ENCODE measurements at regions not wholly inside any gene's neighbourhood (a gene's known extent, or its start where the extent isn't known, plus 50 kb on each side); places are given as distances from the start of the nearest gene placed in this dataset.

DNA sequence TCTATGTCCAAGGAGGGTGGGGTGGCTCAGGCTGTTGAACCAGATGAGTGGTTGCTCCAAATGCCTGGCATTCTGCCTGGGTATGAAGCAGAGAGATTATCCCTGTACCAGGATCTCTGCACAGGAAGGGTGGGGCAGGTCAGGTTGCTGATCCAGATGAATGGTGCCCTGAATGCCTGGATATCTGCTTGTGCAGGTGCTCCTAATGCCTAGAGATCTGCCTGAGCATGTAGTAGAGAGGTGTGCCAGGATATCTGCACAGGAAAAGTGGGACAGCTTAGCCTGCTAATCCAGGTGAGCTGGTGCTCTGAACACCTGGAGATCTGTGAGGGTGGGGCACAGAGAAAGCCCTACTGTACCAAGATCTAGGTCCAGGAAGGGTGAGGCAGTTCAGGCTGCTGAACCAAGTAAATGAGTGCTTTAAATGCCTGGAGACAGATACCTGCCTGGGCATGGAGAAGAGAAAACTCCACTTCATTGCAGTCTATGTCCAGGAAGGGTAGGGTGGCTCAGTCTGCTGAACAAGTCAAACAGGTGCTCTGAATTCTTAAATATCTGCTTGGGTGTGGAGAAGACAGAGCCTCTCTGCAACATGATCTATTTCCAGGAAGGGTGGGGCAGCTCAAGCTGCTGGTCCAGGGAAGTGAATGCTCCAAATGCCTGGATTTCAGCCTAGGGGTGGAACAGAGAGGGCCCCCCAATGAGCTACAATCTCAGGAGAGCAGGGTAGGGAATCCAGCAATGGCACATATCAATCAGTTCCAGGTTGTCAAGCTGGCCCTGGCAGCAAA, 189.4 kb upstream of the DMRTA1 start:
- H3K27me3 ChIP-seq (replicated peaks; ENCODE audit: insufficient read depth) = no peaks in the 10 kb centered on the region
- H3K36me3 ChIP-seq = no peaks in the 10 kb centered on the region
- no peak for DNase-seq (ENCODE audit: low spot score)
- no peaks in the 10 kb centered on the region for H3K4me1 ChIP-seq (replicated peaks)
- TF ChIP-seq POLR2AphosphoS5 (IDR thresholded peaks at IDR 0.05) (no peak), POLR2A (IDR thresholded peaks at IDR 0.05) (no peak)
- TF ChIP-seq, protein P1, sequence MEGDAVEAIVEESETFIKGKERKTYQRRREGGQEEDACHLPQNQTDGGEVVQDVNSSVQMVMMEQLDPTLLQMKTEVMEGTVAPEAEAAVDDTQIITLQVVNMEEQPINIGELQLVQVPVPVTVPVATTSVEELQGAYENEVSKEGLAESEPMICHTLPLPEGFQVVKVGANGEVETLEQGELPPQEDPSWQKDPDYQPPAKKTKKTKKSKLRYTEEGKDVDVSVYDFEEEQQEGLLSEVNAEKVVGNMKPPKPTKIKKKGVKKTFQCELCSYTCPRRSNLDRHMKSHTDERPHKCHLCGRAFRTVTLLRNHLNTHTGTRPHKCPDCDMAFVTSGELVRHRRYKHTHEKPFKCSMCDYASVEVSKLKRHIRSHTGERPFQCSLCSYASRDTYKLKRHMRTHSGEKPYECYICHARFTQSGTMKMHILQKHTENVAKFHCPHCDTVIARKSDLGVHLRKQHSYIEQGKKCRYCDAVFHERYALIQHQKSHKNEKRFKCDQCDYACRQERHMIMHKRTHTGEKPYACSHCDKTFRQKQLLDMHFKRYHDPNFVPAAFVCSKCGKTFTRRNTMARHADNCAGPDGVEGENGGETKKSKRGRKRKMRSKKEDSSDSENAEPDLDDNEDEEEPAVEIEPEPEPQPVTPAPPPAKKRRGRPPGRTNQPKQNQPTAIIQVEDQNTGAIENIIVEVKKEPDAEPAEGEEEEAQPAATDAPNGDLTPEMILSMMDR (IDR thresholded peaks at IDR 0.05) = no peak
- H3K4me3 ChIP-seq = no peak overlapping the region
- intact Hi-C loops (cut with DNase I) = no loop called here
- no peak overlapping the region for H3K27ac ChIP-seq
- no peaks in the 10 kb centered on the region for H3K9me3 ChIP-seq

GRCh38 chr9:22265038-22265437, 181.6 kb upstream of the DMRTA1 start:
- Histone ChIP-seq H3K4me1 (replicated peaks) (no peaks in the 10 kb centered on the region), H3K36me3 (no peaks in the 10 kb centered on the region), H3K9me3 (no peaks in the 10 kb centered on the region), H3K4me3 (no peak overlapping the region), H3K27ac (no peak overlapping the region), H3K27me3 (replicated peaks; ENCODE audit: insufficient read depth) (no peaks in the 10 kb centered on the region)
- no peak for TF ChIP-seq POLR2AphosphoS5 (IDR thresholded peaks at IDR 0.05)
- TF ChIP-seq POLR2A (IDR thresholded peaks at IDR 0.05) = no peak
- TF ChIP-seq, protein P1 (IDR thresholded peaks at IDR 0.05) = no peak
- DNase-seq (ENCODE audit: low spot score) = no peak
- intact Hi-C loops (cut with DNase I) = no loop called here

DNA sequence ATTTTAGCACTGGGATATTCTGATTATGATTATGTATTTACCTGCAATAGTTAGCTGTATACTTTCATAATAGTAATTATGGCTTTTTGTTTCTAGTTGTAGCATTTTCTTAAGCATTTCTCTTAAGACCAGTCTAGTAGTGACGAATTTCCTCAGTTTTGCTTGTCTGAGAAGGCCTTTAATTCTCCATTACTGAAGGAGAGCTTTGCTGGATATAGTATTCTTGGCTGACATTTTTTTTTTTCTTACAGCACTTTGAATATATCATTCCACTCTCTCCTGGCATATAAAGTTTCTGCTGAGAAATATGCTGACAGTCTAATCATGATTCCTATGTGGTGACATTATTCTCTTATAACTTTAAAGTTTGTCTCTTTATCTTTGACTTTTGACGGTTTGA, 181.1 kb upstream of the DMRTA1 start:
- Histone ChIP-seq H3K4me3 (no peak overlapping the region), H3K9me3 (no peaks in the 10 kb centered on the region), H3K36me3 (no peaks in the 10 kb centered on the region), H3K4me1 (replicated peaks) (no peaks in the 10 kb centered on the region), H3K27me3 (replicated peaks; ENCODE audit: insufficient read depth) (no peaks in the 10 kb centered on the region), H3K27ac (no peak overlapping the region)
- intact Hi-C loops (cut with DNase I) = no loop called here
- no peak for TF ChIP-seq POLR2AphosphoS5 (IDR thresholded peaks at IDR 0.05)
- TF ChIP-seq, protein P1 (IDR thresholded peaks at IDR 0.05) = no peak
- no peak for TF ChIP-seq POLR2A (IDR thresholded peaks at IDR 0.05)
- 72% methylated on average over 2 of the region's 2 CpGs for WGBS
- no peak for DNase-seq (ENCODE audit: low spot score)

GRCh38 chr9:22274477-22274876, 172.1 kb upstream of the DMRTA1 start:
- Histone ChIP-seq H3K27ac (no peak overlapping the region), H3K4me3 (no peak overlapping the region), H3K9me3 (no peaks in the 10 kb centered on the region), H3K4me1 (replicated peaks) (no peaks in the 10 kb centered on the region), H3K27me3 (replicated peaks; ENCODE audit: insufficient read depth) (no peaks in the 10 kb centered on the region), H3K36me3 (no peaks in the 10 kb centered on the region)
- TF ChIP-seq, protein P1 (IDR thresholded peaks at IDR 0.05) = no peak
- TF ChIP-seq POLR2AphosphoS5 (IDR thresholded peaks at IDR 0.05) (no peak), POLR2A (IDR thresholded peaks at IDR 0.05) (no peak)
- no peak for DNase-seq (ENCODE audit: low spot score)
- 91% methylated on average over 2 of the region's 2 CpGs for WGBS
- intact Hi-C loops (cut with DNase I) = no loop called here

- H3K4me1 ChIP-seq (replicated peaks) = no peaks in the 10 kb centered on the region
- no peak overlapping the region for H3K4me3 ChIP-seq
- H3K27ac ChIP-seq = no peak overlapping the region
- H3K9me3 ChIP-seq = no peaks in the 10 kb centered on the region
- H3K36me3 ChIP-seq = no peaks in the 10 kb centered on the region
- TF ChIP-seq POLR2AphosphoS5 (IDR thresholded peaks at IDR 0.05) (no peak), POLR2A (IDR thresholded peaks at IDR 0.05) (no peak)
- TF ChIP-seq, protein P1 (IDR thresholded peaks at IDR 0.05) = no peak
- no peak for DNase-seq (ENCODE audit: low spot score)
- intact Hi-C loops (cut with DNase I) = no loop called here
- no peaks in the 10 kb centered on the region for H3K27me3 ChIP-seq (replicated peaks; ENCODE audit: insufficient read depth)
Measured at GRCh38 chr9:22278426-22278825, 168.2 kb upstream of the DMRTA1 start.

All from prostate gland (tissue), 2 donors.